ENCODE measurements at regions not wholly inside any gene's neighbourhood (a gene's known extent, or its start where the extent isn't known, plus 50 kb on each side); places are given as distances from the start of the nearest gene placed in this dataset.

GRCh38 chr6:23980965-23981364 lies 145.1 kb upstream of the NRSN1 start:
- no peak for TF ChIP-seq CTCF (conservative IDR thresholded peaks at IDR 0.05 in 1 of 2, IDR thresholded peaks at IDR 0.05 in 1 of 2; ENCODE audit: low read depth in 1 of 2, low read length in 2 of 2)
- no peak for TF ChIP-seq EZH2 (IDR thresholded peaks at IDR 0.05; ENCODE audit: low read length, missing control alignments)
